ENCODE measurements at regions not wholly inside any gene's neighbourhood (a gene's known extent, or its start where the extent isn't known, plus 50 kb on each side); places are given as distances from the start of the nearest gene placed in this dataset.

DNA sequence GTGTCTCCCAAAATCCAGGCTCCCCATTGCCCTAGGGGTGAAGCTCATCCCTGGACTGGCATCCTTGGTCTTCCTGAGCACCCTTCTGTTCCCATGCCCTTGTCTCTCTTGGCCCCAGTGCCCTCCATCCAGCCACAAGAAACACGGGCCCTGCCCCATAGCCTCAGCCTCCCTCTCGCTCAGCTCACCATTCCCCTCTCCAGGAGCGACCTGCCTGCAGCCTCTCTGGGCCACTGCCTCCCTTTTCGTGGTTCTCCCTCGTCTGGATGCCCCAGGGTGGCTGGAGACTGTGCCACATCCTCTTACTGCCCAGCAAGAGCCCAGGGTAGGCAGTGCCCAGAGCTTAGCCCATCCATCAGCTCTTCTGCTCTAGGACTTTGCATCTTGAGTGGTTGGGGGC lies 532.1 kb downstream of the TBC1D22A start:
- no peak overlapping the region for H3K4me3 ChIP-seq (ENCODE audit: low read depth, low read length)
- TF ChIP-seq, protein P1, sequence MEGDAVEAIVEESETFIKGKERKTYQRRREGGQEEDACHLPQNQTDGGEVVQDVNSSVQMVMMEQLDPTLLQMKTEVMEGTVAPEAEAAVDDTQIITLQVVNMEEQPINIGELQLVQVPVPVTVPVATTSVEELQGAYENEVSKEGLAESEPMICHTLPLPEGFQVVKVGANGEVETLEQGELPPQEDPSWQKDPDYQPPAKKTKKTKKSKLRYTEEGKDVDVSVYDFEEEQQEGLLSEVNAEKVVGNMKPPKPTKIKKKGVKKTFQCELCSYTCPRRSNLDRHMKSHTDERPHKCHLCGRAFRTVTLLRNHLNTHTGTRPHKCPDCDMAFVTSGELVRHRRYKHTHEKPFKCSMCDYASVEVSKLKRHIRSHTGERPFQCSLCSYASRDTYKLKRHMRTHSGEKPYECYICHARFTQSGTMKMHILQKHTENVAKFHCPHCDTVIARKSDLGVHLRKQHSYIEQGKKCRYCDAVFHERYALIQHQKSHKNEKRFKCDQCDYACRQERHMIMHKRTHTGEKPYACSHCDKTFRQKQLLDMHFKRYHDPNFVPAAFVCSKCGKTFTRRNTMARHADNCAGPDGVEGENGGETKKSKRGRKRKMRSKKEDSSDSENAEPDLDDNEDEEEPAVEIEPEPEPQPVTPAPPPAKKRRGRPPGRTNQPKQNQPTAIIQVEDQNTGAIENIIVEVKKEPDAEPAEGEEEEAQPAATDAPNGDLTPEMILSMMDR (IDR thresholded peaks at IDR 0.05; ENCODE audit: low read depth, low read length, missing control alignments): no peak
- no peak for DNase-seq (ENCODE audit: low read depth)

DNA sequence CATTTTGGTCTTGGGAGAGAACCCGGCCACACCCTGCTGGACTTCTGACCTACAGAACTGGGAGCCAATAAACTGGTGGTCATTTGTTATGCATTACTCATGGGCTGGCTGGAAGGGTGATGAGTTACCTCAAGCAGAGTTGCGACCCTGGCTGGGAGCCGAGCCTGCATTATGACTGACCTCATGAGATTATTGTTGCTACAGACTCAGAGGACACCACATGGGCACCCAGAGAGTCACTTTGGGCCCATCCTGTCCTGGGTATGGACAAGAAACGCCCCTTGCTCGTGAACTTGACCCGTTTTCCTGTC lies 531.7 kb downstream of the TBC1D22A start:
- TF ChIP-seq, protein P1 (IDR thresholded peaks at IDR 0.05; ENCODE audit: low read depth, low read length, missing control alignments): no peak
- DNase-seq (ENCODE audit: low read depth): no peak
- H3K4me3 ChIP-seq (ENCODE audit: low read depth, low read length): no peak overlapping the region

DNA sequence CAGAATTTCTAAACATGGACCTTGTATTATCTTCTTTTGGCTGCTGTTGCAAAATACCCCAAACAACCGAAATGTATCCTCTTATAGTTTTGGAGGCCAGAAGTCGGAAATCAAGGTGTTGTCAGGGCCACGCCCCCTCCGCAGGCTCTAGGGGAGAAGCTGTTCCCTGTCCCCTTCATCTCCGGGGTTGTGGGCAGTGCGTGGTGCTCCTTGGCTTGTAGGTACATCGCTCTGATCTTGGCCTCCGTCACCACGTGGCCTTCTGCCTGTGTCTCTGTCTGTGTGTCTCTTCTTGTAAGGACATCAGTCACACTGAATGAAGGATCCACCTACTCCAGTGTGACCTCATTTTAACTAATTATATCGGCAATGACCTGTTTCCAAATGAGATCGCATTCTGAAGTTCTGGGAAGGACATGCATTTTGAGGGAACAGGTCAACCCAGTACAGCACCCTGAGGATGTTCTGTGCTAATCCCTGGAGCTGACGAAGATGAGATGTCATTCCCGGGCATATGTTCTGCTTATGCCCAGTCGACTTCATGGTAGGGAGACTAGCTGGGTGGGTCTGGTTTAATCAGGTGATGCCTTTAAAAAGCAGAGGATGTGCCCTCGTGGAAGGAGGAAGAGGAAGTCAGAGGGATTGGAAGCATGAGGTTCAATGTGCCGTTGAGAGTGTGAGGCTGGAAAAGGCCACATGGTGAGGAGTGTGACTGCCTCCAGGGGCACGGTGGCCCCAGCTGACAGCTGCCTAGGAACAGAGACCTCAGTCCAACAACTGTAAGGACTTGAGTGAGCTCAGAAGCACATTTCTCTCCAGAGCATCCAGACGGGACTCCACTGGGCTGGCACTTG lies 531.1 kb downstream of the TBC1D22A start:
- no peak for DNase-seq (ENCODE audit: low read depth)
- no peak overlapping the region for H3K4me3 ChIP-seq (ENCODE audit: low read depth, low read length)
- TF ChIP-seq, protein P1 (IDR thresholded peaks at IDR 0.05; ENCODE audit: low read depth, low read length, missing control alignments): no peak

DNA sequence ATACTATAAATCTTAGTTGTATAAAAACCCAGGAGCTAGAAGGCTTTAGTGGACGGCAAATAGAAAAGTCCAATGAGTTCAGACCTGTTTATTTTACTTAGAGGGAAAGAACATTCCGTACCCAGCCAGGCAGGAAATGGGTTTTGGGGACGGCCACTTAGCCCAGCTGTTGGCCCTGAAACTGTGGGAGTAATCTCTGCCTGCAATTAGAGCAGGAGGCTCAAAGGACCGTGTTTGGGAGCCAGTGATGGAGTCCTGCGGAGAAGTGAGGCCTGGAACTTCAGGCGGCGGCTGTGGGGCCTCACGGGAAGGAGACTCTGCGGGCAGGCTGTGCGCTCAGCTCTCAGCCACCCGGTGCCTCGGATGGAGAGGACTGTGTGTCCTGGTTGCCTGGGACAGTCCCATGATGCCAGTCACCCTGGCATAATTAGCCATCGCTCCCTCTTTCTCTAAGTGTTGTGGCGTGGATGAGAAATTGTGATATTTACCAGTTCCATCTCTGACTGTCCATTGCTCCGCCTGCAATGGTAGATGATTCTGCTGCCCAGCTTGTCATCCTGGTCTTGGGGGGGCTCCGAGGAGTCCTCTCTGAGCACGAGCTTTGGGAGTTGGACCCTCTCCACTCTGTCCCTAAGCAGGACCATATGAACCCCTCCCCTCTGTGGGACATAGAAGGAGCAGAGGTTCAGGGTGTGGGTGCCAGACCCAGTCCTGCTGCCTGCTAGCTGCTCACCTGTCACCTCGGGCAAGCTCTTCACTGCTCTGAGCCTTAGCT lies 530.3 kb downstream of the TBC1D22A start:
- TF ChIP-seq, protein P1 (IDR thresholded peaks at IDR 0.05; ENCODE audit: low read depth, low read length, missing control alignments): no peak
- DNase-seq (ENCODE audit: low read depth): no peak

DNA sequence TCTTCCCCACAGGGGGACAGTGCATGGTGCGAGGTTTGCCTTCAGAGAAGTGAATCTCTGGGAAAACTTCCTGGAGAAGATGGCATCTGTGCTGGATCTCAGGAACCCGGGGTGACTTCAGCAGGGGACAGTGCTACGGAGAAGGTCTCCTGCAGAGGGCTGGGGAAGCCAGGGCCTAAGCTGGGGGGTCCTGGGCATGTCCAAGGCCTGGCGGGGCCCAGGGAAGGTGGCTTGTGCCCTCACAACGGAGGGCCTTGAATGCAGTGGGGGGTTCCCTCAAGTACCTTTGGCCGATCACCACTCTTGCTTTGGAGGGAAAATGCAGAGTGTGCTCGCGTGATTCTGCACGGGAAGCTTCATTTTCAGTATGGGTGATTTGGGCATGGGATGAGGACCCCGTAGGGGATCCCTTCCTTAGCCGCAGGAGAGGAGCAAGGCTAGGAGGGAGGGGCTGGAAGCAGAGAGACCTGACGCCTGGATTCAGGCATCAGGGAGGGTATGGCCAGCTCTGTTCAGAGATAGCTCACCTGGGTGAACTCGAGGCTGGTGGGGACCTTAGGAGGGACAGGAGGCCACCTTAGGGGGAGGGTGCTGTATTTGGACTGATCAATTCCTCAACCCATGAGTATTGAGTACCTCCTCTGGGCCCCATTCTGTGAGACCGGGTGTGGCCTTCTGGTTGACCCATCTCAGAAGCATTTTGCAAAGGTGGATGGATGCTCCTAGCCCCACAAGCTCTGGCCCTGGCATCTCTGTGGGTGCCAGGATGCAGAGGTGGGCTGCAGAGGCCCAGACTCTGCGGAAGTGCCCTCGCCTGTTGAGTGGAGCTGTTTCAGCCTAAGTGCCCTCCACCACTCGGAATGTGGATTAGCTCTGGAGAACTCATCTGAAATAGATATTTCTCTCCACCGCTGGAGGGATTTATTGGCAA lies 529.4 kb downstream of the TBC1D22A start:
- no peak overlapping the region for H3K4me3 ChIP-seq (ENCODE audit: low read depth, low read length)
- TF ChIP-seq, protein P1 (IDR thresholded peaks at IDR 0.05; ENCODE audit: low read depth, low read length, missing control alignments): no peak
- DNase-seq (ENCODE audit: low read depth): no peak

More for the DNA sequence above, 530.3 kb downstream of the TBC1D22A start:
- H3K4me3 ChIP-seq (ENCODE audit: low read depth, low read length): no peak overlapping the region

DNA sequence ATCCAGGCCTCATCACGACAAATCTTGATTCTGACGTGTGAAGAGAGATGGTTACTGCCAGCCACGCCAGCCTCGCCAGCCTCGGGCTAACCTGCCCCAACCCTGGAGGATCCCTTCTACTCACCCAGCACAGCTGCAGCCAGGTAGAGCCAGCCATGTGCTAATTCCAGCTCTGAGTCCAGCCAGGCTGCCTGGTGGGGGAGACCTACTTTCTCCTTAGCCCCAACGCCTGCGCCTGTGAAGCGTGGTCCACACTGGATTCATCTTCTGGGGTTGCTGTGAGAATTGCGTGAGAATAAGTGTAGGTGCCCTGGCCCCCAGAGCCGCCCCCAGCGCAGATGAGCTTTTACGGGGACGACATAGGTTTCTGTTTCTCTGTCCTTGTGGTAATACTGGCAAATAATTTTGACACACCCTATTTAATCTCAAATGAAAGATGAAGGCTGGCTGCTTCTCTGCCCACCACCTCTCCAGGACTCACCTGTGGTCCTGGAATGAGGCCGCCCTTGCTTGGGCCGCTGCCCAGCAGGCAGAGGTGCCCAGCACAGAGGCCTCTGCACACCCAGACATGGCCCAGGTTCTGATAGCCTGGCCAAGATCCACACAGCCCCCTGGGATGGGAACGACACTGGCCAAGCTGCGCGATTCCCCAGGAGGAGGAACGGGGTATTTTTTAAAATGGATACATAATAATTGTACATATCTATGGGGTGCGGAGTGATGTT lies 528.4 kb downstream of the TBC1D22A start:
- TF ChIP-seq, protein P1 (IDR thresholded peaks at IDR 0.05; ENCODE audit: low read depth, low read length, missing control alignments): no peak
- no peak overlapping the region for H3K4me3 ChIP-seq (ENCODE audit: low read depth, low read length)
- no peak for DNase-seq (ENCODE audit: low read depth)
